ENCODE measurements at regions not wholly inside any gene's neighbourhood (a gene's known extent, or its start where the extent isn't known, plus 50 kb on each side); places are given as distances from the start of the nearest gene placed in this dataset.

DNA sequence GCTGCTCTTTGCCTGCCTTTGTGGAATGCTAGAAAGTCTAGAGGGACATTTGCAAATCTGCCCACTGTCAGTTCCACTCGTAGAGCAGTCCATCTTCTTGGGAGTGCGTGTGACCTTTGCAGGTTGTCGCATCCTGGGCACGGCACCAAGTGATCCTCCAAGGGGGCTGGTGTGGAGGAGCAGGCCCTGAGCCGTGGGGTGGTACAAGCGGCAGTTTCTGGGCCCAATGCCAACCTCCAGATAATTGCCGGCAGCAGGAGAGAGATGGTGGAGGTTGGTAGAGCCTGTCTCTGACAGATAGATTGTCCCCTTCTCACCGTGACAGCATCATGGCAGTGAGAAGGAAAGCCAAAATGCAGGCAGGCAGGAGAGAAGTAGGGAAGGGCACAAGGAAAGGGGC lies 150.7 kb upstream of the SLC14A2 start:
- DNase-seq (ENCODE audit: low read depth): no peak
- TF ChIP-seq, protein P1, sequence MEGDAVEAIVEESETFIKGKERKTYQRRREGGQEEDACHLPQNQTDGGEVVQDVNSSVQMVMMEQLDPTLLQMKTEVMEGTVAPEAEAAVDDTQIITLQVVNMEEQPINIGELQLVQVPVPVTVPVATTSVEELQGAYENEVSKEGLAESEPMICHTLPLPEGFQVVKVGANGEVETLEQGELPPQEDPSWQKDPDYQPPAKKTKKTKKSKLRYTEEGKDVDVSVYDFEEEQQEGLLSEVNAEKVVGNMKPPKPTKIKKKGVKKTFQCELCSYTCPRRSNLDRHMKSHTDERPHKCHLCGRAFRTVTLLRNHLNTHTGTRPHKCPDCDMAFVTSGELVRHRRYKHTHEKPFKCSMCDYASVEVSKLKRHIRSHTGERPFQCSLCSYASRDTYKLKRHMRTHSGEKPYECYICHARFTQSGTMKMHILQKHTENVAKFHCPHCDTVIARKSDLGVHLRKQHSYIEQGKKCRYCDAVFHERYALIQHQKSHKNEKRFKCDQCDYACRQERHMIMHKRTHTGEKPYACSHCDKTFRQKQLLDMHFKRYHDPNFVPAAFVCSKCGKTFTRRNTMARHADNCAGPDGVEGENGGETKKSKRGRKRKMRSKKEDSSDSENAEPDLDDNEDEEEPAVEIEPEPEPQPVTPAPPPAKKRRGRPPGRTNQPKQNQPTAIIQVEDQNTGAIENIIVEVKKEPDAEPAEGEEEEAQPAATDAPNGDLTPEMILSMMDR (conservative IDR thresholded peaks at IDR 0.05; ENCODE audit: control insufficient read depth, insufficient read depth, low read depth, low read length): no peak
- no peak overlapping the region for H3K4me3 ChIP-seq (ENCODE audit: control insufficient read depth, low read depth, low read length)

DNA sequence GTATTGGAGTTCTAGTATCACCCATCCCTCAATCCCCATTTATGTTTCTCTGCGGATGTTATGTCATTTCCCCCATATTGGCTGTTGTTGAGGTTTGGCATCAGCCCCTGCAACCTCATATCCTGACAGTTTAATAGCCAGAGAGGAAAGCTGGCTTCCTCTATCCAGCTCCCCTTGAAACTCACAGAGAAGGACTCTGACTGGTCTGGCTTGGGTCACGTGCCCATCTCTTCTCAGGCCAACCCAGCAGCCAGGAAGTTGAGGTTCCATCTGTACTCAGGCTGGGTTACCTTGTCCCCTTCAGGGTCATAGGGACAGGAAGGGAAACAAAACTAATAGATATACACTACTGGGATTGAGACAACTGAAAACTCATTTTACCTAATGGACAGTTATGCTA lies 148.0 kb upstream of the SLC14A2 start:
- no peak overlapping the region for H3K4me3 ChIP-seq (ENCODE audit: control insufficient read depth, low read depth, low read length)
- TF ChIP-seq, protein P1 (conservative IDR thresholded peaks at IDR 0.05; ENCODE audit: control insufficient read depth, insufficient read depth, low read depth, low read length): no peak
- DNase-seq (ENCODE audit: low read depth): peak; percentile 1

DNA sequence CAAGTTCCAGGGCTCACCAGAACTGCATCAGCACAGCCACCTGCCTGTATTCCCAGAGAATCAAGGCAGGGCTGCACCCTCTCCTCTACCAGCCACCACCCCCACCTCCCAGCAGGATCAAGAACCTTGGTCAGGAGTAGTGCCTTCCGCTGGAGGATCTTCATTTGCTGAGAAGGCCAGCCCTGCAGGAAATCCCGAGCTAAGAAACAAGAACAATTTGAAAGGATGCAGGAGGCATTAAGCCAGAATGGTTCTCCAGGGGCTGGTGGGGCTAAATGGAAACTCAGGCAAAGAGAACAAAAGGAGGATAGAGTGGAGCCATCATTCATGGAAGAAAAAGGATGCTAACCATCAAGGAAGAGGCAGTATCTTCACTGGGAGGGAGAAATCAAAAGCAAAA lies 147.3 kb upstream of the SLC14A2 start:
- H3K4me3 ChIP-seq (ENCODE audit: control insufficient read depth, low read depth, low read length): no peak overlapping the region
- TF ChIP-seq, protein P1 (conservative IDR thresholded peaks at IDR 0.05; ENCODE audit: control insufficient read depth, insufficient read depth, low read depth, low read length): no peak
- DNase-seq (ENCODE audit: low read depth): no peak

DNA sequence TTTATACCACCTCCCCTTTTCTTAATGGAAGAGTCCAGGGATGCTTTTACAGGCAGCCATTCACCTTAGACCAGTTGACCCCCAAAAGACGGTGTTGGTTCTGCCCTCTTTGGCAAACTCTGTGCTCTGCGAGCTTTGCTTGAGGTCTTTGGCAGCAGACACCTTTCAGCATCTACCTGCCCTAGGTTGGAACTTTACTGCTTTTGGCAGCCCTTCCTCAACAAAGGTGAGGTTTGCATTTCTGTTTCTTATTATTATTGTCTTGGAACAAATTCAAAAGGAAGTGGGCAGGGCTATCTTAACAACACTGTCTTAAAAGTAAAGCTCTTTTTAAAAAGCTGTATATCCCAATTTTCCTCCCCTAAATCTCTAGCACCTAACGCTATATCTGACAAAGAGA lies 136.4 kb upstream of the SLC14A2 start:
- no peak overlapping the region for H3K4me3 ChIP-seq (ENCODE audit: control insufficient read depth, low read depth, low read length)
- TF ChIP-seq, protein P1 (conservative IDR thresholded peaks at IDR 0.05; ENCODE audit: control insufficient read depth, insufficient read depth, low read depth, low read length): no peak
- no peak for DNase-seq (ENCODE audit: low read depth)

DNA sequence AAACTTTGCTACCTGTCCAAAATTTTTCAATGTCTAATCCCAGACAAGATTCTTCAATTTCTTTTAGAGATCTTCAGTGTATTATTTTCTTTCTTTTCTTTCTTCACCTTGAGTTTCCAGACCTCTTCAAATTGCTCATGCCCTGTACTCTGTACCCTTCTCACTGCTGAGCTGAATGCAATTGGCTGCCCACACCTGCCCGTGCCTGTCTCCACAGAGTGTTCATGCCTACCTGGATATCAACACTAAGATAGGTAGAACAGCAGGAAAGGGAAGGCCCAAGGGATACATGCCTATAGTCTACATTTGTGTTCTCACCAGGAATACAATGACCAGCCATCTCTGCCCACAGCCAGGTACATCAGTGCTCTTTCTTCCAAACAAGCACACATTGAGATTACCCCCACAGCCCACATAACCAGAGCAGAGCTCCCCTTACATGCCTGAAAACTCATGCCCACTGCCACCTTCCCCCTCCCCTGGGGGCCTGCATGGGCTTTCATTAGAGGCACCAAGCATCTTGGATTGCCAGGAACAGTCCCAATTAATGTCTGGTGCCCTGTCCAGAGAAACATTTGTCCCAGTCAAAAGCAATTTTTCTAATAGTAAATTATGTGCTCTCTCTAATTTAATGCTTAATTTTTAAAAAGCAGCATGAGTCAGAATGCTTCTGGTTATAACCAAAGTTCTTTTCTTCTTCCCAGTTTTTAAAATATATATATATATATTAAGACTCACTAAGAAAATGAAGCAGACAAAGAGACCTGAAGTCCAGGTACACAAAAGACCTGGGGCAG lies 134.9 kb upstream of the SLC14A2 start:
- no peak overlapping the region for H3K4me3 ChIP-seq (ENCODE audit: control insufficient read depth, low read depth, low read length)
- TF ChIP-seq, protein P1 (conservative IDR thresholded peaks at IDR 0.05; ENCODE audit: control insufficient read depth, insufficient read depth, low read depth, low read length): no peak
- no peak for DNase-seq (ENCODE audit: low read depth)

DNA sequence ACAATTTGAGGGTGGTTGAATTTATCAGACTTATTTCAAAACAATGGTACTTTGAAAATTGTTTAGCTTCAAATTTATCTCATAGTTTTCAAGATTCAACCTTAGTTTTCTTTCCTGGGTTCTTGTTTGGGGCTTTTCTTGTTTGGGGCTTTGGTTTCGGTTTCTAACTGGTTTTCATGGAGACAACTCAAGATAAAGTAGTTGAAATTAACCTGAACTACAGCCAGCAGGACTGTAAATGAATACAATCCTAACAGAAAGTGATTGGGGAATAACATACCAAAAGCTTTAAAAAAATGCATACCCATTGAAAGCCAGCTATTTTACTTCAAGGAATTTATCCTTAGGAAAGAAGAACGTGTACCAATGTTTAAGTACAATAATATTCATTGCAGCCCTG lies 133.5 kb upstream of the SLC14A2 start:
- no peak overlapping the region for H3K4me3 ChIP-seq (ENCODE audit: control insufficient read depth, low read depth, low read length)
- TF ChIP-seq, protein P1 (conservative IDR thresholded peaks at IDR 0.05; ENCODE audit: control insufficient read depth, insufficient read depth, low read depth, low read length): no peak
- no peak for DNase-seq (ENCODE audit: low read depth)
